ENCODE measurements at regions not wholly inside any gene's neighbourhood (a gene's known extent, or its start where the extent isn't known, plus 50 kb on each side); places are given as distances from the start of the nearest gene placed in this dataset.

DNA sequence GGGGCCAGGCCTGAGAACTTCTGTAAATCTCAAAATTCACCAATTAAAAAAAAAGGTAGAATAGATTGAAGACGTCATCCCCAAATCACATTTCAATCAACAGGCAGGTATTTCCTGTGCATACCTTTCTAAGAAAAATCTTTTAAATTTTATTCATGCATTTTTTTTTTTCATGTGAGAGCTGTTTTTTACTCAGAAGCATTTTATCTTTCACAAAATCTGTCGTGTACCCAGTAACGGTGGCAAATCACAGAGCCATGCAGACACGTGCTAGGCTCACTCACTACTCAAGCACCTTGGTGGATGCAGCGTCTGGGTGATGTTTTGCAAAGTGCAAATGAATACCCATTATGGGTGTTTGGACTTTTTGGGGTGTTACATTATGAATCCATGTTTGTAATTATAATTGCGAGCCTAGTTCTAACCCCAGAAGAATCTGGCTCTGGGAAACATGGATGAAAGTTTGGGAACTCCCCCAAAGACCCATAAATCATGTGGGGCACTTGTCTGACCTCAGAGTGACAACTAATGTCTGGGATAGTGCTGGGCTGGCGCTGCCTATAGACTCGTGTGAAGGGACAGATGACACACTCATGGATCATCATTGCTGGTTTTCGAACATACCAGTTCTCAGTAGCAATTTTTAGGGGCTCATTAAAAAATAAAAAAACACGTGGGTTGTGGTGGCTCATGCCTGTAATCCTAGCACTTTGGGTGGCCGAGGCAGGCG, 335.2 kb downstream of the LPIN1 start:
- Histone ChIP-seq H3K9me2 (ENCODE audit: insufficient read depth) (no peaks in the 10 kb centered on the region), H3K27me3 (ENCODE audit: insufficient read depth, low read length) (no peaks in the 10 kb centered on the region), H4K20me1 (ENCODE audit: insufficient read depth) (no peaks in the 10 kb centered on the region), H3K79me2 (ENCODE audit: insufficient read depth, low read length) (no peaks in the 10 kb centered on the region), H3K36me3 (ENCODE audit: control insufficient read depth in 1 of 2, insufficient read depth in 2 of 2, low read length in 2 of 2) (no peaks in the 10 kb centered on the region), H3K4me3 (replicated peaks in 1 of 2; ENCODE audit: low read depth in 1 of 2, low read length in 2 of 2) (no peak overlapping the region), H3K27ac (ENCODE audit: low read depth, low read length) (no peak overlapping the region), H2AFZ (ENCODE audit: low read depth, low read length, poor library complexity, severe bottlenecking) (no peak overlapping the region), H3K9ac (ENCODE audit: low read length) (no peak overlapping the region), H3K9me3 (ENCODE audit: control insufficient read depth in 1 of 2, insufficient read depth in 1 of 2, low read depth in 1 of 2, low read length in 2 of 2) (no peaks in the 10 kb centered on the region), H3K4me2 (ENCODE audit: low read length) (no peak overlapping the region), H3K4me1 (ENCODE audit: control insufficient read depth in 1 of 2, insufficient read depth in 2 of 2, low read length in 2 of 2) (no peaks in the 10 kb centered on the region)
- no peak for DNase-seq (ENCODE audit: low read depth, low spot score)
- intact Hi-C loops (cut with micrococcal nuclease) = no loop called here
- TF ChIP-seq, protein P1, sequence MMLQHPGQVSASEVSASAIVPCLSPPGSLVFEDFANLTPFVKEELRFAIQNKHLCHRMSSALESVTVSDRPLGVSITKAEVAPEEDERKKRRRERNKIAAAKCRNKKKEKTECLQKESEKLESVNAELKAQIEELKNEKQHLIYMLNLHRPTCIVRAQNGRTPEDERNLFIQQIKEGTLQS (IDR thresholded peaks at IDR 0.05) = no peak
- no peak for TF ChIP-seq EZH2 (IDR thresholded peaks at IDR 0.05)
- TF ChIP-seq ZNF274 (IDR thresholded peaks at IDR 0.05; ENCODE audit: low read depth, low read length) = no peak
- TF ChIP-seq, protein P2, sequence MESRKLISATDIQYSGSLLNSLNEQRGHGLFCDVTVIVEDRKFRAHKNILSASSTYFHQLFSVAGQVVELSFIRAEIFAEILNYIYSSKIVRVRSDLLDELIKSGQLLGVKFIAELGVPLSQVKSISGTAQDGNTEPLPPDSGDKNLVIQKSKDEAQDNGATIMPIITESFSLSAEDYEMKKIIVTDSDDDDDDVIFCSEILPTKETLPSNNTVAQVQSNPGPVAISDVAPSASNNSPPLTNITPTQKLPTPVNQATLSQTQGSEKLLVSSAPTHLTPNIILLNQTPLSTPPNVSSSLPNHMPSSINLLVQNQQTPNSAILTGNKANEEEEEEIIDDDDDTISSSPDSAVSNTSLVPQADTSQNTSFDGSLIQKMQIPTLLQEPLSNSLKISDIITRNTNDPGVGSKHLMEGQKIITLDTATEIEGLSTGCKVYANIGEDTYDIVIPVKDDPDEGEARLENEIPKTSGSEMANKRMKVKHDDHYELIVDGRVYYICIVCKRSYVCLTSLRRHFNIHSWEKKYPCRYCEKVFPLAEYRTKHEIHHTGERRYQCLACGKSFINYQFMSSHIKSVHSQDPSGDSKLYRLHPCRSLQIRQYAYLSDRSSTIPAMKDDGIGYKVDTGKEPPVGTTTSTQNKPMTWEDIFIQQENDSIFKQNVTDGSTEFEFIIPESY (IDR thresholded peaks at IDR 0.05; ENCODE audit: extremely low read depth, insufficient replicate concordance, low read length) = no peak
- TF ChIP-seq, protein P3, sequence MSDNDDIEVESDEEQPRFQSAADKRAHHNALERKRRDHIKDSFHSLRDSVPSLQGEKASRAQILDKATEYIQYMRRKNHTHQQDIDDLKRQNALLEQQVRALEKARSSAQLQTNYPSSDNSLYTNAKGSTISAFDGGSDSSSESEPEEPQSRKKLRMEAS (IDR thresholded peaks at IDR 0.05) = no peak
- TF ChIP-seq, protein P4, sequence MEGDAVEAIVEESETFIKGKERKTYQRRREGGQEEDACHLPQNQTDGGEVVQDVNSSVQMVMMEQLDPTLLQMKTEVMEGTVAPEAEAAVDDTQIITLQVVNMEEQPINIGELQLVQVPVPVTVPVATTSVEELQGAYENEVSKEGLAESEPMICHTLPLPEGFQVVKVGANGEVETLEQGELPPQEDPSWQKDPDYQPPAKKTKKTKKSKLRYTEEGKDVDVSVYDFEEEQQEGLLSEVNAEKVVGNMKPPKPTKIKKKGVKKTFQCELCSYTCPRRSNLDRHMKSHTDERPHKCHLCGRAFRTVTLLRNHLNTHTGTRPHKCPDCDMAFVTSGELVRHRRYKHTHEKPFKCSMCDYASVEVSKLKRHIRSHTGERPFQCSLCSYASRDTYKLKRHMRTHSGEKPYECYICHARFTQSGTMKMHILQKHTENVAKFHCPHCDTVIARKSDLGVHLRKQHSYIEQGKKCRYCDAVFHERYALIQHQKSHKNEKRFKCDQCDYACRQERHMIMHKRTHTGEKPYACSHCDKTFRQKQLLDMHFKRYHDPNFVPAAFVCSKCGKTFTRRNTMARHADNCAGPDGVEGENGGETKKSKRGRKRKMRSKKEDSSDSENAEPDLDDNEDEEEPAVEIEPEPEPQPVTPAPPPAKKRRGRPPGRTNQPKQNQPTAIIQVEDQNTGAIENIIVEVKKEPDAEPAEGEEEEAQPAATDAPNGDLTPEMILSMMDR (IDR thresholded peaks at IDR 0.05 in 2 of 3, conservative IDR thresholded peaks at IDR 0.05 in 1 of 3; ENCODE audit: borderline replicate concordance in 1 of 3, insufficient read depth in 1 of 3, low read depth in 2 of 3, low read length in 2 of 3) = no peak
- no peak for TF ChIP-seq SP1 (IDR thresholded peaks at IDR 0.05; ENCODE audit: low read depth)
- TF ChIP-seq JUND (IDR thresholded peaks at IDR 0.05) = no peak
- TF ChIP-seq SIN3A (IDR thresholded peaks at IDR 0.05; ENCODE audit: low read depth) = no peak
- no peak for TF ChIP-seq CBX3 (IDR thresholded peaks at IDR 0.05; ENCODE audit: low read depth)
- TF ChIP-seq FOSL1 (IDR thresholded peaks at IDR 0.05; ENCODE audit: low read depth) = no peak
- POLR2A ChIA-PET = no interaction called here
- CTCF ChIA-PET = no interaction called here
- no peak for ATAC-seq
- RAD21 ChIA-PET (ENCODE audit: low non-redundant PET in 1 of 2, low total read pairs in 2 of 2, uncharacterized antibody in 2 of 2, unreplicated experiment in 2 of 2) = no interaction called here
- no TSS peak for BruUV-seq (replicated peaks)
